OCI-LY7 (cell line): ENCODE measurements at regions not wholly inside any gene's neighbourhood (a gene's known extent, or its start where the extent isn't known, plus 50 kb on each side); places are given as distances from the start of the nearest gene placed in this dataset.

Experiments
- BruUV-seq: library from RNA; stranded (reverse); fragments of 400-500 nt; replicated peaks from 2 replicates; lab custom pipeline; 2021; lab: Mats Ljungman, UMichigan
- CTCF ChIA-PET: fragments of 300-600 bp; sonication (Branson Sonifier 250); formaldehyde crosslinking; loops from one replicate; lab custom pipeline; 2022; ENCODE audit warnings: antibody characterized with exemption; ENCODE audit not compliant: unreplicated experiment; lab: Charles Lee
- POLR2A ChIA-PET: fragments of 300-600 bp; sonication (Branson Sonifier 250); formaldehyde crosslinking; loops from one replicate; lab custom pipeline; 2022; ENCODE audit warnings: antibody characterized with exemption; lab: Charles Lee
- DNase-seq: peaks from one replicate; pipeline ENCODE4 v3.0.0-alpha.2; 2015; ENCODE audit warnings: low spot score
- H2AFZ ChIP-seq: fragments of 200-600 bp; sonication (generic), shearing (Covaris generic); 2 replicates; pipeline ENCODE4 v1.6.1; 2014; ENCODE audit warnings: mild to moderate bottlenecking, antibody characterized with exemption, low read length, moderate library complexity
- H3K27ac ChIP-seq: fragments of 200-600 bp; sonication (generic); 2 replicates; pipeline ENCODE4 v1.5.1; 2014; ENCODE audit warnings: mixed run types, low read depth, mild to moderate bottlenecking, moderate library complexity, low read length, inconsistent platforms; ENCODE audit not compliant: poor library complexity, severe bottlenecking
- H3K36me3 ChIP-seq: fragments of 200-600 bp; sonication (generic); 2 replicates; pipeline ENCODE4 v1.6.1; 2014; ENCODE audit warnings: mild to moderate bottlenecking, antibody characterized with exemption, low read length, moderate library complexity, mixed read lengths; ENCODE audit not compliant: insufficient read depth
- H3K4me1 ChIP-seq: fragments of 200-600 bp; sonication (generic); 2 replicates; pipeline ENCODE4 v1.5.1; 2014; ENCODE audit warnings: mild to moderate bottlenecking, low read length; ENCODE audit not compliant: insufficient read depth, poor library complexity, severe bottlenecking
- H3K4me2 ChIP-seq: fragments of 200-600 bp; sonication (generic); 2 replicates; pipeline ENCODE4 v1.6.1; 2014; ENCODE audit warnings: mild to moderate bottlenecking, low read length
- H3K4me3 ChIP-seq: fragments of 200-600 bp; sonication (generic); 2 replicates; pipeline ENCODE4 v1.5.1; 2014; ENCODE audit warnings: mild to moderate bottlenecking, low read depth, low read length; ENCODE audit not compliant: poor library complexity, severe bottlenecking
- H3K79me2 ChIP-seq: fragments of 200-600 bp; sonication (generic); 2 replicates; pipeline ENCODE4 v1.6.1; 2016; ENCODE audit warnings: low read depth, mild to moderate bottlenecking, low read length, moderate library complexity, mixed read lengths; ENCODE audit not compliant: insufficient read depth
- H3K9me2 ChIP-seq: fragments of 200-600 bp; sonication (generic); 2 replicates; pipeline ENCODE4 v1.6.1; 2016; ENCODE audit warnings: mild to moderate bottlenecking, low read length, mixed read lengths; ENCODE audit not compliant: insufficient read depth
- H3K9me3 ChIP-seq: fragments of 200-600 bp; sonication (generic); 2 replicates; pipeline ENCODE4 v1.6.1; 2014; ENCODE audit warnings: mild to moderate bottlenecking, mixed run types, low read length, mixed read lengths
- H4K20me1 ChIP-seq: fragments of 200-600 bp; sonication (generic); 2 replicates; pipeline ENCODE4 v1.6.1; 2014; ENCODE audit warnings: mild to moderate bottlenecking, antibody characterized with exemption, low read length, moderate library complexity, mixed read lengths; ENCODE audit not compliant: insufficient read depth
- CTCF ChIP-seq: fragments of 200-600 bp; sonication (generic); conservative IDR thresholded peaks from 2 replicates; pipeline ENCODE4 v1.5.1; 2014; ENCODE audit warnings: mild to moderate bottlenecking, antibody characterized with exemption, low read length, moderate library complexity, mixed read lengths
- EZH2phosphoT487 ChIP-seq: fragments of 200-600 bp; sonication (generic); IDR thresholded peaks from 2 replicates; pipeline ENCODE4 v1.6.1; 2018; ENCODE audit warnings: low read depth, borderline replicate concordance, mild to moderate bottlenecking, mixed run types, antibody characterized with exemption, low read length, moderate library complexity, mixed read lengths
- intact Hi-C: fragments of 100-400 bp; cut with micrococcal nuclease; formaldehyde crosslinking; loops from one replicate; pipeline ENCODE4 v1.10.0; 2022; ENCODE audit not compliant: unreplicated experiment

GRCh38 chr5:33161421-33161820 lies 279.3 kb upstream of the TARS1 start:
- Histone ChIP-seq H3K79me2 (no peaks in the 10 kb centered on the region), H4K20me1 (no peaks in the 10 kb centered on the region), H3K4me1 (no peaks in the 10 kb centered on the region), H3K4me2 (no peak overlapping the region), H3K36me3 (no peaks in the 10 kb centered on the region), H3K9me3 (no peaks in the 10 kb centered on the region), H2AFZ (no peak overlapping the region), H3K4me3 (no peak overlapping the region), H3K9me2 (no peaks in the 10 kb centered on the region), H3K27ac (no peak overlapping the region)
- ChIA-PET CTCF (no interaction called here), POLR2A (no interaction called here)
- intact Hi-C loops: no loop called here
- TF ChIP-seq CTCF: no peak
- TF ChIP-seq EZH2phosphoT487: no peak
- no TSS peak for BruUV-seq
- DNase-seq: no peak

GRCh38 chr5:33162057-33162456 lies 278.7 kb upstream of the TARS1 start:
- no TSS peak for BruUV-seq
- H3K79me2 ChIP-seq: no peaks in the 10 kb centered on the region
- H3K9me3 ChIP-seq: no peaks in the 10 kb centered on the region
- H3K4me3 ChIP-seq: no peak overlapping the region
- TF ChIP-seq CTCF: no peak
- TF ChIP-seq EZH2phosphoT487: no peak
- no peaks in the 10 kb centered on the region for H3K36me3 ChIP-seq
- ChIA-PET POLR2A (no interaction called here), CTCF (no interaction called here)
- no peak overlapping the region for H3K4me2 ChIP-seq
- intact Hi-C loops: no loop called here
- H4K20me1 ChIP-seq: no peaks in the 10 kb centered on the region
- H3K9me2 ChIP-seq: no peaks in the 10 kb centered on the region
- no peak for DNase-seq
- H2AFZ ChIP-seq: no peak overlapping the region
- H3K27ac ChIP-seq: no peak overlapping the region
- H3K4me1 ChIP-seq: no peaks in the 10 kb centered on the region

GRCh38 chr5:33166522-33166921 lies 274.2 kb upstream of the TARS1 start:
- no peaks in the 10 kb centered on the region for H3K4me1 ChIP-seq
- H3K79me2 ChIP-seq: no peaks in the 10 kb centered on the region
- H3K36me3 ChIP-seq: no peaks in the 10 kb centered on the region
- H2AFZ ChIP-seq: peak overlapping the region; percentile 28; the same call in 1 of the 2 replicates
- no TSS peak for BruUV-seq
- H3K9me3 ChIP-seq: peaks cover 29% of the 10 kb centered on the region
- H3K4me3 ChIP-seq: no peak overlapping the region
- DNase-seq: peak; percentile 29
- POLR2A ChIA-PET: no interaction called here
- no peak for TF ChIP-seq EZH2phosphoT487
- peak; percentile 64; the same call in 1 of the 2 replicates for TF ChIP-seq CTCF
- CTCF ChIA-PET: no interaction called here
- no peak overlapping the region for H3K27ac ChIP-seq
- no peaks in the 10 kb centered on the region for H4K20me1 ChIP-seq
- no peak overlapping the region for H3K4me2 ChIP-seq
- no peaks in the 10 kb centered on the region for H3K9me2 ChIP-seq
- intact Hi-C loops: no loop called here
